ENCODE measurements at regions not wholly inside any gene's neighbourhood (a gene's known extent, or its start where the extent isn't known, plus 50 kb on each side); places are given as distances from the start of the nearest gene placed in this dataset.

GRCh38 chr1:193489191-193489590, 302.8 kb upstream of the B3GALT2 start:
- peaks cover 30% of the 10 kb centered on the region for H3K4me1 Mint-ChIP-seq (ENCODE audit: low read depth)
- no peak overlapping the region for H3K4me3 Mint-ChIP-seq
- H3K36me3 Mint-ChIP-seq (ENCODE audit: low read depth), result peaks cover 50% of the 10 kb centered on the region
- no peaks in the 10 kb centered on the region for H3K27me3 Mint-ChIP-seq (ENCODE audit: low read depth)
- peaks cover 47% of the 10 kb centered on the region for H3K9me3 Mint-ChIP-seq
- no peak for DNase-seq (ENCODE audit: low spot score)
- no peak overlapping the region for H3K27ac Mint-ChIP-seq

- Mint-ChIP-seq H3K36me3 (ENCODE audit: low read depth) (peaks cover 55% of the 10 kb centered on the region), H3K27me3 (ENCODE audit: low read depth) (no peaks in the 10 kb centered on the region), H3K4me3 (no peak overlapping the region), H3K27ac (no peak overlapping the region), H3K4me1 (ENCODE audit: low read depth) (peaks cover 26% of the 10 kb centered on the region), H3K9me3 (peaks cover 55% of the 10 kb centered on the region)
- no peak for DNase-seq (ENCODE audit: low spot score)
Observed at GRCh38 chr1:193487722-193488121, 301.3 kb upstream of the B3GALT2 start.

GRCh38 chr1:193486671-193487229, 300.3 kb upstream of the B3GALT2 start:
- Mint-ChIP-seq H3K27me3 (ENCODE audit: low read depth) (no peaks in the 10 kb centered on the region), H3K36me3 (ENCODE audit: low read depth) (peaks cover 59% of the 10 kb centered on the region), H3K4me3 (peak overlapping the region; percentile 6), H3K4me1 (ENCODE audit: low read depth) (peaks cover 22% of the 10 kb centered on the region), H3K9me3 (peaks cover 64% of the 10 kb centered on the region), H3K27ac (peak overlapping the region; percentile 51)
- no peak for DNase-seq (ENCODE audit: low spot score)

- Mint-ChIP-seq H3K4me1 (ENCODE audit: low read depth) (peaks cover 44% of the 10 kb centered on the region), H3K4me3 (no peak overlapping the region), H3K36me3 (ENCODE audit: low read depth) (peaks cover 64% of the 10 kb centered on the region), H3K9me3 (peaks cover 73% of the 10 kb centered on the region), H3K27me3 (ENCODE audit: low read depth) (no peaks in the 10 kb centered on the region), H3K27ac (peak overlapping the region; percentile 81)
- DNase-seq (ENCODE audit: low spot score), result no peak
Observed at GRCh38 chr1:193480755-193481154, 294.3 kb upstream of the B3GALT2 start.

GRCh38 chr1:193479187-193479586, 292.8 kb upstream of the B3GALT2 start:
- Mint-ChIP-seq H3K27ac (peak overlapping the region; percentile 94), H3K4me3 (peak overlapping the region; percentile 21), H3K27me3 (ENCODE audit: low read depth) (no peaks in the 10 kb centered on the region), H3K9me3 (peaks cover 74% of the 10 kb centered on the region), H3K4me1 (ENCODE audit: low read depth) (peaks cover 51% of the 10 kb centered on the region), H3K36me3 (ENCODE audit: low read depth) (peaks cover 67% of the 10 kb centered on the region)
- peak; percentile 65 for DNase-seq (ENCODE audit: low spot score)

- Mint-ChIP-seq H3K36me3 (ENCODE audit: low read depth) (peaks cover 73% of the 10 kb centered on the region), H3K4me3 (no peak overlapping the region), H3K9me3 (peaks cover 78% of the 10 kb centered on the region), H3K27me3 (ENCODE audit: low read depth) (no peaks in the 10 kb centered on the region), H3K27ac (peak overlapping the region; percentile 34), H3K4me1 (ENCODE audit: low read depth) (peaks cover 65% of the 10 kb centered on the region)
- DNase-seq (ENCODE audit: low spot score), result no peak
Observed at GRCh38 chr1:193476748-193477147, 290.3 kb upstream of the B3GALT2 start.

- DNase-seq (ENCODE audit: low spot score), result no peak
- Mint-ChIP-seq H3K27ac (peak overlapping the region; percentile 12), H3K4me3 (no peak overlapping the region), H3K4me1 (ENCODE audit: low read depth) (peaks cover 45% of the 10 kb centered on the region), H3K9me3 (peaks cover 56% of the 10 kb centered on the region), H3K36me3 (ENCODE audit: low read depth) (peaks cover 56% of the 10 kb centered on the region), H3K27me3 (ENCODE audit: low read depth) (no peaks in the 10 kb centered on the region)
Observed at GRCh38 chr1:193473932-193474331, 287.5 kb upstream of the B3GALT2 start.

- Mint-ChIP-seq H3K27me3 (ENCODE audit: low read depth) (no peaks in the 10 kb centered on the region), H3K4me1 (ENCODE audit: low read depth) (peaks cover 39% of the 10 kb centered on the region), H3K27ac (no peak overlapping the region), H3K9me3 (peaks cover 57% of the 10 kb centered on the region), H3K36me3 (ENCODE audit: low read depth) (peaks cover 54% of the 10 kb centered on the region), H3K4me3 (no peak overlapping the region)
- DNase-seq (ENCODE audit: low spot score), result no peak
Observed at GRCh38 chr1:193472838-193473398, 286.5 kb upstream of the B3GALT2 start.

GRCh38 chr1:193472430-193472829, 286.0 kb upstream of the B3GALT2 start:
- Mint-ChIP-seq H3K36me3 (ENCODE audit: low read depth) (peaks cover 50% of the 10 kb centered on the region), H3K4me3 (no peak overlapping the region), H3K4me1 (ENCODE audit: low read depth) (peaks cover 35% of the 10 kb centered on the region), H3K27ac (no peak overlapping the region), H3K9me3 (peaks cover 53% of the 10 kb centered on the region), H3K27me3 (ENCODE audit: low read depth) (no peaks in the 10 kb centered on the region)
- DNase-seq (ENCODE audit: low spot score), result no peak

- H3K9me3 Mint-ChIP-seq, result peaks cover 52% of the 10 kb centered on the region
- peaks cover 48% of the 10 kb centered on the region for H3K36me3 Mint-ChIP-seq (ENCODE audit: low read depth)
- DNase-seq (ENCODE audit: low spot score), result no peak
- H3K27ac Mint-ChIP-seq, result no peak overlapping the region
- H3K4me3 Mint-ChIP-seq, result no peak overlapping the region
- no peaks in the 10 kb centered on the region for H3K27me3 Mint-ChIP-seq (ENCODE audit: low read depth)
- H3K4me1 Mint-ChIP-seq (ENCODE audit: low read depth), result peaks cover 34% of the 10 kb centered on the region
Observed at GRCh38 chr1:193471981-193472380, 285.6 kb upstream of the B3GALT2 start.

- Mint-ChIP-seq H3K27ac (no peak overlapping the region), H3K4me1 (ENCODE audit: low read depth) (peaks cover 42% of the 10 kb centered on the region), H3K36me3 (ENCODE audit: low read depth) (peaks cover 13% of the 10 kb centered on the region), H3K4me3 (peak overlapping the region; percentile 80), H3K27me3 (ENCODE audit: low read depth) (no peaks in the 10 kb centered on the region), H3K9me3 (peaks cover 13% of the 10 kb centered on the region)
- DNase-seq (ENCODE audit: low spot score), result no peak
Observed at GRCh38 chr1:193463326-193463932, 277.0 kb upstream of the B3GALT2 start.

GRCh38 chr1:193462629-193463320, 276.4 kb upstream of the B3GALT2 start:
- H3K27ac Mint-ChIP-seq, result peak overlapping the region; percentile 75
- peaks cover 42% of the 10 kb centered on the region for H3K4me1 Mint-ChIP-seq (ENCODE audit: low read depth)
- H3K36me3 Mint-ChIP-seq (ENCODE audit: low read depth), result peaks cover 10% of the 10 kb centered on the region
- H3K4me3 Mint-ChIP-seq, result peak overlapping the region; percentile 80
- H3K9me3 Mint-ChIP-seq, result peaks cover 8% of the 10 kb centered on the region
- DNase-seq (ENCODE audit: low spot score), result no peak
- H3K27me3 Mint-ChIP-seq (ENCODE audit: low read depth), result no peaks in the 10 kb centered on the region

- peaks cover 8% of the 10 kb centered on the region for H3K9me3 Mint-ChIP-seq
- peaks cover 34% of the 10 kb centered on the region for H3K4me1 Mint-ChIP-seq (ENCODE audit: low read depth)
- H3K27me3 Mint-ChIP-seq (ENCODE audit: low read depth), result no peaks in the 10 kb centered on the region
- peak overlapping the region; percentile 2 for H3K4me3 Mint-ChIP-seq
- no peak for DNase-seq (ENCODE audit: low spot score)
- H3K36me3 Mint-ChIP-seq (ENCODE audit: low read depth), result peaks cover 10% of the 10 kb centered on the region
- H3K27ac Mint-ChIP-seq, result peak overlapping the region; percentile 37
Observed at GRCh38 chr1:193458628-193459027, 272.2 kb upstream of the B3GALT2 start.

- Mint-ChIP-seq H3K4me1 (ENCODE audit: low read depth) (peaks cover 26% of the 10 kb centered on the region), H3K4me3 (no peak overlapping the region), H3K27me3 (ENCODE audit: low read depth) (no peaks in the 10 kb centered on the region), H3K9me3 (peaks cover 8% of the 10 kb centered on the region), H3K27ac (no peak overlapping the region), H3K36me3 (ENCODE audit: low read depth) (peaks cover 10% of the 10 kb centered on the region)
- no peak for DNase-seq (ENCODE audit: low spot score)
Observed at GRCh38 chr1:193457676-193458075, 271.3 kb upstream of the B3GALT2 start.
